WTC11 (cell line): ENCODE measurements at regions not wholly inside any gene's neighbourhood (a gene's known extent, or its start where the extent isn't known, plus 50 kb on each side); places are given as distances from the start of the nearest gene placed in this dataset.

Experiments
- ATAC-seq: fragments of 200-7000 bp; cut with Tn5 transposase; 2 replicates; pipeline ENCODE4 v1.10.0; 2021; ENCODE audit warnings: mild to moderate bottlenecking, moderate library complexity
- CTCF ChIA-PET: fragments of 300-600 bp; sonication (Branson Sonifier 250); formaldehyde crosslinking; loops from one replicate; lab custom pipeline; 2021; ENCODE audit warnings: antibody characterized with exemption; lab: Charles Lee
- POLR2A ChIA-PET: fragments of 350-600 bp; sonication (Branson Sonifier 250); formaldehyde crosslinking; loops from one replicate; lab custom pipeline; 2021; ENCODE audit warnings: antibody characterized with exemption; lab: Charles Lee
- DNase-seq: peaks from one replicate; pipeline ENCODE4 v3.0.0; 2021; ENCODE audit warnings: low spot score
- H3K27ac Mint-ChIP-seq: 2 replicates; pipeline ENCODE4 v1.8.0; 2021; ENCODE audit warnings: mixed read lengths
- H3K27me3 Mint-ChIP-seq: 2 replicates; pipeline ENCODE4 v1.8.0; 2021; ENCODE audit warnings: low read depth, mild to moderate bottlenecking, moderate library complexity, mixed read lengths
- H3K36me3 Mint-ChIP-seq: 2 replicates; pipeline ENCODE4 v1.8.0; 2021; ENCODE audit warnings: mixed read lengths
- H3K4me1 Mint-ChIP-seq: 2 replicates; pipeline ENCODE4 v1.8.0; 2022; ENCODE audit warnings: mixed read lengths
- H3K4me3 Mint-ChIP-seq: 2 replicates; pipeline ENCODE4 v1.8.0; 2021; ENCODE audit warnings: mild to moderate bottlenecking, moderate library complexity, mixed read lengths
- H3K9me3 Mint-ChIP-seq: 2 replicates; pipeline ENCODE4 v1.8.0; 2021; ENCODE audit warnings: mixed read lengths
- ATF1 ChIP-seq: sonication (generic); formaldehyde crosslinking; IDR thresholded peaks from 2 replicates; pipeline ENCODE4 v1.8.1; 2023; ENCODE audit warnings: mild to moderate bottlenecking, moderate library complexity, missing genetic modification reagents
- ELF4 ChIP-seq: sonication (generic); formaldehyde crosslinking; IDR thresholded peaks from 2 replicates; pipeline ENCODE4 v1.8.1; 2022; ENCODE audit warnings: low read depth, mild to moderate bottlenecking, moderate library complexity, missing genetic modification reagents
- EMX1 ChIP-seq: fragments of 250-450 bp; sonication (Bioruptor Pico); IDR thresholded peaks from 2 replicates; pipeline ENCODE4 v1.8.0; 2021; ENCODE audit warnings: mild to moderate bottlenecking
- FOXP1 ChIP-seq: sonication (generic); formaldehyde crosslinking; IDR thresholded peaks from 2 replicates; pipeline ENCODE4 v1.8.0; 2022; ENCODE audit warnings: missing genetic modification reagents, mild to moderate bottlenecking, moderate library complexity, borderline replicate concordance
- GABPB1 ChIP-seq: sonication (generic); formaldehyde crosslinking; IDR thresholded peaks from 2 replicates; pipeline ENCODE4 v1.8.1; 2023; ENCODE audit warnings: mild to moderate bottlenecking, missing genetic modification reagents
- JAZF1 ChIP-seq: fragments of 250-450 bp; sonication (Bioruptor Pico); IDR thresholded peaks from 2 replicates; pipeline ENCODE4 v1.9.0; 2021; ENCODE audit warnings: moderate library complexity, mild to moderate bottlenecking, inconsistent platforms
- NR1H2 ChIP-seq: sonication (generic); formaldehyde crosslinking; IDR thresholded peaks from 2 replicates; pipeline ENCODE4 v1.9.0; 2021; ENCODE audit warnings: mild to moderate bottlenecking, moderate library complexity, missing genetic modification reagents
- SMAD3 ChIP-seq: sonication (generic); formaldehyde crosslinking; IDR thresholded peaks from 2 replicates; pipeline ENCODE4 v1.8.0; 2022; ENCODE audit warnings: missing genetic modification reagents, mild to moderate bottlenecking, borderline replicate concordance
- TEAD1 ChIP-seq: sonication (generic); formaldehyde crosslinking; IDR thresholded peaks from 2 replicates; pipeline ENCODE4 v1.8.0; 2022; ENCODE audit warnings: mild to moderate bottlenecking, missing genetic modification reagents
- TEAD4 ChIP-seq: sonication (generic); formaldehyde crosslinking; IDR thresholded peaks from 2 replicates; pipeline ENCODE4 v1.8.0; 2022; ENCODE audit warnings: mild to moderate bottlenecking, missing genetic modification reagents
- ZNF219 ChIP-seq: sonication (generic); formaldehyde crosslinking; IDR thresholded peaks from 2 replicates; pipeline ENCODE4 v1.8.0; 2023; ENCODE audit warnings: missing genetic modification reagents, mild to moderate bottlenecking, borderline replicate concordance
- TF ChIP-seq, protein P1 (sequence below): fragments of 250-450 bp; sonication (Bioruptor Pico); conservative IDR thresholded peaks from 2 replicates; pipeline ENCODE4 v1.9.0; 2021; ENCODE audit warnings: mild to moderate bottlenecking
- TF ChIP-seq, protein P2 (sequence below): sonication (generic); formaldehyde crosslinking; IDR thresholded peaks from 2 replicates; pipeline ENCODE4 v1.8.0; 2022; ENCODE audit warnings: mild to moderate bottlenecking, missing genetic modification reagents
- TF ChIP-seq, protein P3 (sequence below): fragments of 250-450 bp; sonication (Bioruptor Pico); IDR thresholded peaks from 2 replicates; pipeline ENCODE4 v2.1.2; 2022; ENCODE audit warnings: mild to moderate bottlenecking, moderate library complexity
- TF ChIP-seq, protein P4 (sequence below): sonication (generic); formaldehyde crosslinking; IDR thresholded peaks from 2 replicates; pipeline ENCODE4 v1.8.0; 2023; ENCODE audit warnings: missing genetic modification reagents, mild to moderate bottlenecking, borderline replicate concordance
- TF ChIP-seq, protein P5 (sequence below): sonication (generic); formaldehyde crosslinking; IDR thresholded peaks from 2 replicates; pipeline ENCODE4 v1.8.1; 2022; ENCODE audit warnings: mild to moderate bottlenecking, missing genetic modification reagents, moderate library complexity, borderline replicate concordance
- TF ChIP-seq, protein P6 (sequence below): sonication (generic); formaldehyde crosslinking; IDR thresholded peaks from 2 replicates; pipeline ENCODE4 v1.8.1; 2023; ENCODE audit warnings: mild to moderate bottlenecking, missing genetic modification reagents, moderate library complexity

DNA sequence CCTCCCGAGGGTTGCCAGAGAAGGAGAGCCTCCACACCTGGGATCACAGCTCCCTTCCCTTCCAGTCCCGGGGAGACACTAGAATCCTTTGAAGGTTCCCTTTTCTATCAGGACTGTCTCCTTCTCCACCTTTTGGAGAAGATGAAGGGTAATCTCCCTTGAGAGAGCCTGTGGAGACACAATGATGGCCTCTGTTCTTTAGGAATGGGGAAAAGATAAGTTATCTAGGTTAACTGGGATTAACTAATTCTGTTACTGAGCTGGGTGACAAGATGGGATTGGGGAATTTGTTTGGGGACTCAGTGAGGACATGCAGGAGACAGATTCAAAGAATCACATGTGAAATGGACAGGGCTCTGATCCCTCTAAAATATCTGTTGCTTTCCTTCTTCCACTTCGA, 181.1 kb upstream of the BMPER start:
- peaks cover 23% of the 10 kb centered on the region for H3K4me1 Mint-ChIP-seq
- TF ChIP-seq, protein P1, sequence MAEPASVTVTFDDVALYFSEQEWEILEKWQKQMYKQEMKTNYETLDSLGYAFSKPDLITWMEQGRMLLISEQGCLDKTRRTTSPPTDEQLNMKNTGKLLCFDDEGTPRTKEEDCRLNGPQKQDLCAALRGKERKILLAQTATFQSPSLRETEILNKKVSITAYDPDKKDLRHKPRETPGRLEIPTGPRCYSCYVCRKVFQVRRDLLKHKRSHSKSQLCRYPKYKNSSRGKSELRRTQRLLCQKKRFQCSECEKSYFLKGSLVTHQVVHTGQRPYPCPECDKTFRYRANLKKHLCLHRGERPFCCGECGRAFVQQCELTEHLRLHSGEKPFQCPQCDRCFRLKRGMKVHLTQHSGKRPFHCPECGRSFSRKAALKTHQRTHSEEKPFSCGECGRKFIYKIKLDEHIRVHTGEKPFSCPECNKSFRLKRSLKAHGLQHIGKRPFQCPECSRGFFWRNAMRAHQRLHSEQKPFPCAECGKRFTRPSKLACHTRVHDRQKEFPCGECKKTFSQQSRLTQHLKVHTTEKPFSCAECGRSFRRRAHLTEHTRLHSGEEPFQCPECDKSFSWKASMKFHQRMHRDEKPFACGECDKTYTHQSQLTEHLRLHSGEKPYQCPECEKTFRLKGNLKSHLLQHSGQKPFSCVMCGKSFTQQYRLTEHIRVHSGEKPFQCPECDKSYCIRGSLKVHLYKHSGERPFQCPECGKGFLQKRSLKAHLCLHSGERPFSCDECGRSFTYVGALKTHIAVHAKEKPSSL (CRISPR knock-in tag) = no peak
- TF ChIP-seq GABPB1 (CRISPR knock-in tag) (no peak), SMAD3 (CRISPR knock-in tag) (no peak), ATF1 (no peak), JAZF1 (CRISPR knock-in tag) (no peak), NR1H2 (CRISPR knock-in tag) (no peak), TEAD4 (CRISPR knock-in tag) (no peak)
- TF ChIP-seq, protein P2, sequence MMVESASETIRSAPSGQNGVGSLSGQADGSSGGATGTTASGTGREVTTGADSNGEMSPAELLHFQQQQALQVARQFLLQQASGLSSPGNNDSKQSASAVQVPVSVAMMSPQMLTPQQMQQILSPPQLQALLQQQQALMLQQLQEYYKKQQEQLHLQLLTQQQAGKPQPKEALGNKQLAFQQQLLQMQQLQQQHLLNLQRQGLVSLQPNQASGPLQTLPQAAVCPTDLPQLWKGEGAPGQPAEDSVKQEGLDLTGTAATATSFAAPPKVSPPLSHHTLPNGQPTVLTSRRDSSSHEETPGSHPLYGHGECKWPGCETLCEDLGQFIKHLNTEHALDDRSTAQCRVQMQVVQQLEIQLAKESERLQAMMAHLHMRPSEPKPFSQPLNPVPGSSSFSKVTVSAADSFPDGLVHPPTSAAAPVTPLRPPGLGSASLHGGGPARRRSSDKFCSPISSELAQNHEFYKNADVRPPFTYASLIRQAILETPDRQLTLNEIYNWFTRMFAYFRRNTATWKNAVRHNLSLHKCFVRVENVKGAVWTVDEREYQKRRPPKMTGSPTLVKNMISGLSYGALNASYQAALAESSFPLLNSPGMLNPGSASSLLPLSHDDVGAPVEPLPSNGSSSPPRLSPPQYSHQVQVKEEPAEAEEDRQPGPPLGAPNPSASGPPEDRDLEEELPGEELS (CRISPR knock-in tag) = no peak
- TF ChIP-seq, protein P3, sequence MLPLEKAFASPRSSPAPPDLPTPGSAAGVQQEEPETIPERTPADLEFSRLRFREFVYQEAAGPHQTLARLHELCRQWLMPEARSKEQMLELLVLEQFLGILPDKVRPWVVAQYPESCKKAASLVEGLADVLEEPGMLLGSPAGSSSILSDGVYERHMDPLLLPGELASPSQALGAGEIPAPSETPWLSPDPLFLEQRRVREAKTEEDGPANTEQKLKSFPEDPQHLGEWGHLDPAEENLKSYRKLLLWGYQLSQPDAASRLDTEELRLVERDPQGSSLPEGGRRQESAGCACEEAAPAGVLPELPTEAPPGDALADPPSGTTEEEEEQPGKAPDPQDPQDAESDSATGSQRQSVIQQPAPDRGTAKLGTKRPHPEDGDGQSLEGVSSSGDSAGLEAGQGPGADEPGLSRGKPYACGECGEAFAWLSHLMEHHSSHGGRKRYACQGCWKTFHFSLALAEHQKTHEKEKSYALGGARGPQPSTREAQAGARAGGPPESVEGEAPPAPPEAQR = no peak
- TF ChIP-seq, all 79 proteins: peak for 0
- Mint-ChIP-seq H3K27ac (no peak overlapping the region), H3K4me3 (no peak overlapping the region), H3K36me3 (no peaks in the 10 kb centered on the region), H3K9me3 (no peaks in the 10 kb centered on the region), H3K27me3 (no peaks in the 10 kb centered on the region)
- ChIA-PET POLR2A (no interaction called here), CTCF (interaction anchor here (0.5 to 1.0 kb wide), 2 partner anchors 21 to 265 kb away, joined by 3 read pairs; no protein-coding TSS in a partner anchor)
- ATAC-seq (no peak), DNase-seq (no peak)

DNA sequence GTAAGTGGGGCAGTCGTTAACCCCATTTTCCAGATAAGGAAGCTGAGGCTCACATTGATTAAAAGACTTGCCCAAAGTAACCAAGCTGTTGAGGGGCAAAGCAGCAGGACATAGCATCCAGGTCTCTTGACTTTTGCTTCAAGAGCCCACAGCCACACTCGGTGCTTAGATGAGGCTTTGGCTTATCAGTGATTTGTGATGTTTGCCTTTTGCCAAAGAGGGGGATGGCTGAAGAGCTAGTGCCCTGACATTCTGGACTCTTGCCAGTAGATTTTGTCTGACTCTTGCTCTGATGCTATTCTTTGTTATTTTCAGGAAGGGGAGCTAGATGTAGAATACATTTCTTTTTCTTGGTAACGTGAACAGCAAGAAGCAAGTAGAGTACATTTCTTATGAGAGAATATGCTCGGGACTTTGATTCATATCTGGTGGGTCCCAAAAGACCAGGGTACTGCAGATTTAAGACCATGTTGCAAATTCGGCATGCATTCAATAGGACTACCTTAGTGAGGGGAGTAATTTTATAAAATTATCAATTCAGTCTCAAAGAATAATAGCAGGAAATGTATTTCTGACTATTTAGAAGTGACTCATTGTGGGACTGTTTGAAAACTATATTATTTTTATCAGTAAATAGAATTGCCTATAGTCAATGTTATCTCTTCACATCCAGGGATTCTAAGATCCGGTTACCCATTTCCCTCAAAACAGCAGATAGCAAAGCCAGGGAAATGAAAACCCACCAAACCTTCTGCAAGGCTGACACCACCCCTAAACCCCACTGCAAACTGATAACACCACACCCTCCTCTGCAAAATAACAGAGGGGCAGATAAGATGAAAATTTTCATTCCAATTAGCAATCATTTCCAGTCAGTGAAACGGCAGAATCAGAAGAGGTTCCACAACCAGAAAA, 180.0 kb upstream of the BMPER start:
- H3K4me1 Mint-ChIP-seq = peaks cover 23% of the 10 kb centered on the region
- H3K9me3 Mint-ChIP-seq = peaks cover 5% of the 10 kb centered on the region
- ATAC-seq (no peak), DNase-seq (no peak)
- no peak overlapping the region for H3K27ac Mint-ChIP-seq
- no peaks in the 10 kb centered on the region for H3K27me3 Mint-ChIP-seq
- CTCF ChIA-PET = no interaction called here
- H3K4me3 Mint-ChIP-seq = no peak overlapping the region
- peaks cover 7% of the 10 kb centered on the region; the same call in 1 of the 2 replicates for H3K36me3 Mint-ChIP-seq
- TF ChIP-seq, protein P4, sequence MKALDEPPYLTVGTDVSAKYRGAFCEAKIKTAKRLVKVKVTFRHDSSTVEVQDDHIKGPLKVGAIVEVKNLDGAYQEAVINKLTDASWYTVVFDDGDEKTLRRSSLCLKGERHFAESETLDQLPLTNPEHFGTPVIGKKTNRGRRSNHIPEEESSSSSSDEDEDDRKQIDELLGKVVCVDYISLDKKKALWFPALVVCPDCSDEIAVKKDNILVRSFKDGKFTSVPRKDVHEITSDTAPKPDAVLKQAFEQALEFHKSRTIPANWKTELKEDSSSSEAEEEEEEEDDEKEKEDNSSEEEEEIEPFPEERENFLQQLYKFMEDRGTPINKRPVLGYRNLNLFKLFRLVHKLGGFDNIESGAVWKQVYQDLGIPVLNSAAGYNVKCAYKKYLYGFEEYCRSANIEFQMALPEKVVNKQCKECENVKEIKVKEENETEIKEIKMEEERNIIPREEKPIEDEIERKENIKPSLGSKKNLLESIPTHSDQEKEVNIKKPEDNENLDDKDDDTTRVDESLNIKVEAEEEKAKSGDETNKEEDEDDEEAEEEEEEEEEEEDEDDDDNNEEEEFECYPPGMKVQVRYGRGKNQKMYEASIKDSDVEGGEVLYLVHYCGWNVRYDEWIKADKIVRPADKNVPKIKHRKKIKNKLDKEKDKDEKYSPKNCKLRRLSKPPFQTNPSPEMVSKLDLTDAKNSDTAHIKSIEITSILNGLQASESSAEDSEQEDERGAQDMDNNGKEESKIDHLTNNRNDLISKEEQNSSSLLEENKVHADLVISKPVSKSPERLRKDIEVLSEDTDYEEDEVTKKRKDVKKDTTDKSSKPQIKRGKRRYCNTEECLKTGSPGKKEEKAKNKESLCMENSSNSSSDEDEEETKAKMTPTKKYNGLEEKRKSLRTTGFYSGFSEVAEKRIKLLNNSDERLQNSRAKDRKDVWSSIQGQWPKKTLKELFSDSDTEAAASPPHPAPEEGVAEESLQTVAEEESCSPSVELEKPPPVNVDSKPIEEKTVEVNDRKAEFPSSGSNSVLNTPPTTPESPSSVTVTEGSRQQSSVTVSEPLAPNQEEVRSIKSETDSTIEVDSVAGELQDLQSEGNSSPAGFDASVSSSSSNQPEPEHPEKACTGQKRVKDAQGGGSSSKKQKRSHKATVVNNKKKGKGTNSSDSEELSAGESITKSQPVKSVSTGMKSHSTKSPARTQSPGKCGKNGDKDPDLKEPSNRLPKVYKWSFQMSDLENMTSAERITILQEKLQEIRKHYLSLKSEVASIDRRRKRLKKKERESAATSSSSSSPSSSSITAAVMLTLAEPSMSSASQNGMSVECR (CRISPR knock-in tag) = no peak
- TF ChIP-seq ELF4 = no peak
- no peak for TF ChIP-seq TEAD1 (CRISPR knock-in tag)
- TF ChIP-seq, protein P5, sequence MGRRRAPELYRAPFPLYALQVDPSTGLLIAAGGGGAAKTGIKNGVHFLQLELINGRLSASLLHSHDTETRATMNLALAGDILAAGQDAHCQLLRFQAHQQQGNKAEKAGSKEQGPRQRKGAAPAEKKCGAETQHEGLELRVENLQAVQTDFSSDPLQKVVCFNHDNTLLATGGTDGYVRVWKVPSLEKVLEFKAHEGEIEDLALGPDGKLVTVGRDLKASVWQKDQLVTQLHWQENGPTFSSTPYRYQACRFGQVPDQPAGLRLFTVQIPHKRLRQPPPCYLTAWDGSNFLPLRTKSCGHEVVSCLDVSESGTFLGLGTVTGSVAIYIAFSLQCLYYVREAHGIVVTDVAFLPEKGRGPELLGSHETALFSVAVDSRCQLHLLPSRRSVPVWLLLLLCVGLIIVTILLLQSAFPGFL (CRISPR knock-in tag) = no peak
- TF ChIP-seq FOXP1 (CRISPR knock-in tag) = no peak
- TF ChIP-seq ZNF219 (CRISPR knock-in tag) = no peak
- TF ChIP-seq EMX1 = no peak
- TF ChIP-seq, protein P6, sequence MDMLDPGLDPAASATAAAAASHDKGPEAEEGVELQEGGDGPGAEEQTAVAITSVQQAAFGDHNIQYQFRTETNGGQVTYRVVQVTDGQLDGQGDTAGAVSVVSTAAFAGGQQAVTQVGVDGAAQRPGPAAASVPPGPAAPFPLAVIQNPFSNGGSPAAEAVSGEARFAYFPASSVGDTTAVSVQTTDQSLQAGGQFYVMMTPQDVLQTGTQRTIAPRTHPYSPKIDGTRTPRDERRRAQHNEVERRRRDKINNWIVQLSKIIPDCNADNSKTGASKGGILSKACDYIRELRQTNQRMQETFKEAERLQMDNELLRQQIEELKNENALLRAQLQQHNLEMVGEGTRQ = no peak
- POLR2A ChIA-PET = no interaction called here
